Common myeloid progenitor, CD34-positive (primary cell): ENCODE measurements at regions not wholly inside any gene's neighbourhood (a gene's known extent, or its start where the extent isn't known, plus 50 kb on each side); places are given as distances from the start of the nearest gene placed in this dataset.
"Not testable (repeated sequence)": the region's sequence is repeated elsewhere in the genome, so short reads cannot be mapped to it uniquely, and the experiment has no call there.

Source experiments
- CTCF ChIA-PET: fragments of 350-600 bp; sonication (Branson Sonifier 250); formaldehyde crosslinking; loops from one replicate; lab custom pipeline; 2021; ENCODE audit warnings: antibody characterized with exemption; lab: Charles Lee
- POLR2A ChIA-PET: fragments of 350-600 bp; sonication (Branson Sonifier 250); formaldehyde crosslinking; loops from one replicate; lab custom pipeline; 2021; ENCODE audit warnings: antibody characterized with exemption; lab: Charles Lee
- DNase-seq, 3 donors: peaks; one replicate each; pipeline versions ENCODE4 v3.0.0 to v3.0.0-alpha.2; 2013
- H3K27ac ChIP-seq, 2 experiments: 1 replicate in 1 of 2; 2 replicates in 1 of 2; pipeline ENCODE4 v1.7.0; 2013; ENCODE audit warnings: inconsistent platforms in 2 of 2, low read length in 2 of 2, mild to moderate bottlenecking in 2 of 2, low read depth in 1 of 2, moderate library complexity in 1 of 2; ENCODE audit not compliant: severe bottlenecking in 2 of 2, insufficient read depth in 1 of 2, poor library complexity in 1 of 2
- H3K27me3 ChIP-seq, 5 experiments: replicated peaks in 2 of 5; 1 replicate in 3 of 5; 2 replicates in 2 of 5; pipeline versions ENCODE4 v1.6.1 to v1.7.0; 2013; ENCODE audit warnings: low read length in 4 of 5, mild to moderate bottlenecking in 2 of 5, moderate library complexity in 2 of 5, inconsistent platforms in 1 of 5; ENCODE audit not compliant: insufficient read depth in 5 of 5, control insufficient read depth in 4 of 5
- H3K36me3 ChIP-seq, 4 experiments: 1 replicate in 2 of 4; 2 replicates in 2 of 4; pipeline versions ENCODE4 v1.6.1 to v1.7.0; 2013; ENCODE audit warnings: low read length in 3 of 4, control low read depth in 1 of 4, mild to moderate bottlenecking in 1 of 4; ENCODE audit not compliant: control insufficient read depth in 4 of 4, insufficient read depth in 4 of 4
- H3K4me1 ChIP-seq, 4 experiments: 1 replicate in 3 of 4; 2 replicates in 1 of 4; pipeline versions ENCODE4 v1.6.1 to v1.7.1; 2013; ENCODE audit warnings: low read length in 3 of 4, mild to moderate bottlenecking in 3 of 4, control low read depth in 1 of 4, inconsistent platforms in 1 of 4, moderate library complexity in 1 of 4; ENCODE audit not compliant: control insufficient read depth in 4 of 4, insufficient read depth in 4 of 4; ENCODE audit errors: control extremely low read depth in 1 of 4
- H3K4me3 ChIP-seq, 7 experiments: 1 replicate in 4 of 7; 2 replicates in 3 of 7; pipeline versions ENCODE4 v1.5.1 to v1.7.0; 2013; ENCODE audit warnings: mild to moderate bottlenecking in 7 of 7, low read length in 6 of 7, moderate library complexity in 6 of 7, inconsistent platforms in 2 of 7, low read depth in 2 of 7, control low read depth in 1 of 7; ENCODE audit not compliant: insufficient read depth in 4 of 7, control insufficient read depth in 1 of 7; ENCODE audit errors: extremely low read depth in 1 of 7
- H3K9me3 ChIP-seq, 5 experiments: 1 replicate in 4 of 5; 2 replicates in 1 of 5; pipeline versions ENCODE4 v1.6.1 to v1.7.1; 2013; ENCODE audit warnings: low read length in 4 of 5, mild to moderate bottlenecking in 2 of 5, inconsistent platforms in 1 of 5, low read depth in 1 of 5, moderate library complexity in 1 of 5; ENCODE audit not compliant: control insufficient read depth in 4 of 5, insufficient read depth in 2 of 5; ENCODE audit errors: control extremely low read depth in 1 of 5
- WGBS: methylation state at CpG from one replicate; pipeline ENCODE4 v1.1.5; 2013; ENCODE audit not compliant: insufficient coverage; 5-methylcytosine and 5-hydroxymethylcytosine counted together

DNA sequence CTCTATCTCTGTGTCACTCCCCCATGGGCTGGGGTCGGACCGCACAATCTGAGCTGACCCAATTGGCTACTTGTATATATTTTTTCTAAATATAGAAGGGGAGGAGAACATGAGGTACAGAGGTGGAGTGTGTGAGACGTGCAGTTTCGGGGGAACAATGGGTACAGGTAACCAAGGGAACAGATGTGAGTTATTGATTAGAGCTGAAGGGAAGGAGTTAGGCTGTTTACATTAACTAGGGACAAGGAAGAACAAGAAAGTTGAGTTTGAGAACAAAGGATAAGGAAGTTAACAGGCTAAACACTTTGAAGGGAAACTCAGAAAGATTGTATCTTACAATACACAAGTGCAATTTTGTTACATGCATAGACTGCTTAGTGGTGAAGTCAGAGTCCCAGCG lies 601.2 kb downstream of the VGLL3 start:
- H3K36me3 ChIP-seq, H3K4me3 ChIP-seq, CTCF ChIA-PET, H3K4me1 ChIP-seq, H3K27ac ChIP-seq, H3K27me3 ChIP-seq, POLR2A ChIA-PET, H3K9me3 ChIP-seq, DNase-seq: not testable (repeated sequence)
- 30% methylated on average over 3 of the region's 5 CpGs for WGBS

DNA sequence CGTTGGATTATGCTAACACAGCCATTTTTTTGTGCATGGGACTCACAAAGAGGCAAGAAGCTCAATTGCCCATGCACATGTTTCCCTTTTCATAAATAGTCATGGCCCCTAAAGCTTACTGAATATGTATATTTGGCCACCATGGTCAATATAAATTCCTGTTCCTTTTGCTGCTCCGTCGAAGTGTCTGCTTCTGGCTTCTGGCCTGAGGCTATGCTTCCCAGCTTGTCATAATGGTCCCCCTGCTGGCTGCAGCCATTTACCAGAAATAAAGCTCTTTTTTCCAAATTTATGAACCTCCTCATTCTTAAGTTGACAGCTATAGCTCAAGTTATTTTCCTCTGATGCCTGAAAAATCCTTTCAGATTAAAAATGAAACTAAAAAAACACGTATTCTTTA lies 602.1 kb downstream of the VGLL3 start:
- ChIA-PET POLR2A (no interaction called here), CTCF (interaction anchor here (1.4 kb wide), 1 partner anchor 9 kb away, joined by 4 read pairs; no protein-coding TSS in a partner anchor)
- H3K36me3 ChIP-seq: no peaks in the 10 kb centered on the region
- no peak overlapping the region for H3K4me3 ChIP-seq
- H3K4me1 ChIP-seq: no peaks in the 10 kb centered on the region
- 93% methylated on average over 4 of the region's 4 CpGs for WGBS
- H3K27ac ChIP-seq: no peak overlapping the region
- no peak for DNase-seq
- H3K27me3 ChIP-seq: no peaks in the 10 kb centered on the region
- no peaks in the 10 kb centered on the region for H3K9me3 ChIP-seq

DNA sequence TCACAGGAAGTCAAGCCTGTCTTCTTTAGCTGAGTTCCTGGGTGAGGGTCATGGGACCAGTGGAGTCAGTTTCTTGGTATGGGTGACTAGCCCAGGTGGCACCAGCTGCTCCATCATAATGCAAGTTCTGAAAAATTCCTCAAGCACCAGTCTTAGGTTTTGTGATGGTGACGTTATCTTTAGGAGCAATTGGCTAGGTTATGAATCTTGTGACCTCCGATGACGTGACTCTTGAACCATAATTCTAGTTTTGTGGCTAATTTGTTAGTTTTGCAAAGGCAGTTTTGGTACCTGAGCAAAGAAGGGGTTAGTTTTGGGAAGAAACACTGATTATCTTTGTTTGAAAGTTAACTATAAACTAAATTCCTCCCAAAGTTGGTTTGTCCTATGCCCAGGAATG lies 608.4 kb downstream of the VGLL3 start:
- CTCF ChIA-PET: no interaction called here
- no peak for DNase-seq
- Histone ChIP-seq H3K4me1 (no peaks in the 10 kb centered on the region), H3K36me3 (no peaks in the 10 kb centered on the region), H3K4me3 (no peak overlapping the region), H3K9me3 (no peaks in the 10 kb centered on the region), H3K27me3 (no peaks in the 10 kb centered on the region), H3K27ac (no peak overlapping the region)
- POLR2A ChIA-PET: no interaction called here
- 100% methylated on average over 3 of the region's 3 CpGs for WGBS

DNA sequence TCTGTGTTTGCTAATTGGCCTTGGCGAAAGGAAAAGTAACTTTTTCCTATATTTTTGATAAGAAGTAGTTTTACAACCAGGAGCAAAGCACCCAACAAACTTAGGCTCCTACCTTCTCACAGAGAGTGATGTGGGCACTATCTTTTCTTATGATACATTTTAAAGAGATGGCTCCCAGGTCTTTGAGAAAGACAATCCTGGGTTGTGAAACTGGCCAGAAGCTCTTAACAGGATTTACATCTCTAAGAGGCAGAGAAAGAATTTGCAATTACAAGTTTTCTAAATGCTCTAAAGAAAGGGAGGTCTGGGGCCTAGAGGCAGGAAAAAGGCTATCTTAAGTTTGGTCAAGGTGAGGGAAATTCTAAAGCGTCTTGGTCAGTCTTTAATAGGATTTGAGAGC lies 609.7 kb downstream of the VGLL3 start:
- Histone ChIP-seq H3K27me3 (no peaks in the 10 kb centered on the region), H3K27ac (no peak overlapping the region), H3K4me1 (no peaks in the 10 kb centered on the region), H3K9me3 (no peaks in the 10 kb centered on the region), H3K36me3 (no peaks in the 10 kb centered on the region), H3K4me3 (no peak overlapping the region)
- ChIA-PET POLR2A (no interaction called here), CTCF (no interaction called here)
- no peak for DNase-seq
- WGBS: 100% methylated on average over 1 of the region's 2 CpGs

DNA sequence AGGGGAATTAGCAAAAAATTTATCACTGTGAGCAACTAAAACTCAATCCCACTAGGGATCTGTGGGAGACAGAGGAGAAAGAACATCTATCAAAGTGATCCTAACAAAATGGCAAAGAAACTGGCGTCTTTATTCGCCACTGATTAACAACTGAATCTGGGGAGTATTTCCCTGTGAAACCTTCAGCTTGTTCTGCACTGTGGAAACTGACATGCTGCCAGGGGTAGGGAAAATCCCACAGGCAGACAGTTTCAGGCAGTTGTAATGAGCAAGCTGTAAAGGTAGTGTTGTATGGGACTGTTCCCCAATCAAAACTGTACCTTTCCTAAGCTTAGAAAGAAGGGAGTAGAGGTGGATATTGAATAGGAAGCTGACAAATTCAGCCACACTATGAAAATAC lies 611.7 kb downstream of the VGLL3 start:
- POLR2A ChIA-PET: no interaction called here
- CTCF ChIA-PET: no interaction called here
- no peaks in the 10 kb centered on the region for H3K27me3 ChIP-seq
- no peak overlapping the region for H3K4me3 ChIP-seq
- H3K27ac ChIP-seq: no peak overlapping the region
- H3K9me3 ChIP-seq: no peaks in the 10 kb centered on the region
- 96% methylated on average over 2 of the region's 2 CpGs for WGBS
- H3K36me3 ChIP-seq: no peaks in the 10 kb centered on the region
- H3K4me1 ChIP-seq: no peaks in the 10 kb centered on the region
- no peak for DNase-seq

DNA sequence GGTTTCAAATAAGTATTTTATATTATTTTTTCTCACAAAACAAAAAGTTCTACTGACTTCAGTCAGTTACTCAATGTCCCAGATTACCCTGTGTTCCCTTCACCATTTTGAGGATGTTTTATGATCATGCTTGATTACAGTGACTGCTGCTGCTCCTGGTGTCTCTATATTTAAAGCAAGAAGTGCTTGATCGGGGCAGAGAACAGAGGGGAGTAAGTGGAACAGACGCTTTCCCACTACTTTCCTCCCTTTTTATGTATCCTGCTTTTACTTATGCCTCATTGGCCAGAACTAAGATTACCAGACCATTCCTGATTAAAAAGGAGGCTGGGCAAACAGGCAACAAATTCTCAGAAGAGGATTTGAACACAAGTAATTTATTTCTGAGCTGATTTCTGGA lies 612.1 kb downstream of the VGLL3 start:
- no peak for DNase-seq
- WGBS: 100% methylated on average over 2 of the region's 2 CpGs
- Histone ChIP-seq H3K27ac (no peak overlapping the region), H3K9me3 (no peaks in the 10 kb centered on the region), H3K36me3 (no peaks in the 10 kb centered on the region), H3K4me3 (no peak overlapping the region), H3K4me1 (no peaks in the 10 kb centered on the region), H3K27me3 (no peaks in the 10 kb centered on the region)
- ChIA-PET POLR2A (no interaction called here), CTCF (no interaction called here)

DNA sequence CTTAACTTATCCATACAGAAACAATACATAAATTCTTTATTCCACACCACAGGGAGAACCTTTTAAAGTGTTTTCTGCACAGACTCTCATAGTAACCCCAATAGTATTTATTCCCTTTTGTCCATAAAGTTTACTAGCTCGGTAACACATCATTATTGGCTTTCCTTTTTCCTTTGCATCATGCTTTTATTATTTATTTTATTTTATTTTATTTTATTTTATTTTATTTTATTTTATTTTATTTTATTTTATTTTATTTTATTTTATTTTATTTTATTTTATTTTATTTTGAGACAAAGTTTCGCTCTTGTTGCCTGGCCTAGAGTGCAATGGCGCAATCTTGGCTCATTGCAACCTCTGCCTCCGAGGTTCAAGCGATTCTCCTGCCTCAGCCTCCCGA lies 655.4 kb downstream of the VGLL3 start:
- WGBS: 100% methylated on average over 3 of the region's 6 CpGs
- H3K9me3 ChIP-seq, H3K27me3 ChIP-seq, POLR2A ChIA-PET, CTCF ChIA-PET, H3K36me3 ChIP-seq, H3K27ac ChIP-seq, H3K4me1 ChIP-seq, DNase-seq, H3K4me3 ChIP-seq: not testable (repeated sequence)
